A549 (cell line): ENCODE measurements at regions not wholly inside any gene's neighbourhood (a gene's known extent, or its start where the extent isn't known, plus 50 kb on each side); places are given as distances from the start of the nearest gene placed in this dataset.

Experiments used
- ATAC-seq, 2 experiments: fragments of 200-7000 bp in 1 of 2; fragments of >200 bp in 1 of 2; cut with Nextera tagmentation in 1 of 2; cut with Tn5 transposase in 1 of 2; 3 replicates each; pipeline versions ENCODE4 v1.8.0 to v1.9.1; 2018 to 2020; ENCODE audit warnings: mild to moderate bottlenecking in 1 of 2, moderate library complexity in 1 of 2
- CTCF ChIA-PET: fragments of 300-600 bp; sonication (Branson Sonifier 250); formaldehyde crosslinking; extraction: SDS; loops from one replicate; lab custom pipeline; 2021; ENCODE audit warnings: antibody characterized with exemption, inconsistent platforms; lab: Yijun Ruan, JAX
- POLR2A ChIA-PET: fragments of 350-600 bp; formaldehyde crosslinking; extraction: SDS; loops from one replicate; lab custom pipeline; 2021; ENCODE audit warnings: antibody characterized with exemption, inconsistent platforms; lab: Yijun Ruan, JAX
- DNase-seq, 2 experiments: peaks; one replicate each; pipeline versions ENCODE4 v3.0.0 to v3.0.0-alpha.2; 2011 to 2016; ENCODE audit warnings: low read depth in 1 of 2, low spot score in 1 of 2
- FAIRE-seq: peaks from 2 replicates; lab custom pipeline; 2011; peaks lifted over from hg19 to GRCh38; lab: Jason Lieb, UNC
- H3K27ac ChIP-seq, 2 experiments: fragments of >200 bp; sonication (Bioruptor Twin); formaldehyde crosslinking; 3 replicates each; pipeline ENCODE4 v1.5.1; 2016 to 2017
- H3K4me1 ChIP-seq: fragments of >200 bp; sonication (Bioruptor Twin); formaldehyde crosslinking; 3 replicates; pipeline ENCODE4 v1.6.1; 2016
- H3K4me2 ChIP-seq: fragments of >200 bp; sonication (Bioruptor Twin); formaldehyde crosslinking; 3 replicates; pipeline ENCODE4 v1.6.1; 2016
- H3K4me3 ChIP-seq: fragments of >200 bp; sonication (Bioruptor Twin); formaldehyde crosslinking; 3 replicates; pipeline ENCODE4 v1.5.1; 2016
- H3K9me3 ChIP-seq: fragments of >200 bp; sonication (Bioruptor Twin); formaldehyde crosslinking; 3 replicates; pipeline ENCODE4 v1.6.1; 2016
- BHLHE40 ChIP-seq: IDR thresholded peaks from 2 replicates; pipeline ENCODE4 v1.6.1; 2012; ENCODE audit warnings: low read depth, low read length, inconsistent platforms
- CBX8 ChIP-seq: fragments of 200-600 bp; sonication (generic); IDR thresholded peaks from 2 replicates; pipeline ENCODE4 v1.6.1; 2016
- ESRRA ChIP-seq: fragments of 150-350 bp; IDR thresholded peaks from 2 replicates; pipeline ENCODE4 v1.6.1; 2014; ENCODE audit warnings: mild to moderate bottlenecking, low read length, borderline replicate concordance
- FOSB ChIP-seq: fragments of 250-450 bp; sonication (Bioruptor Pico); IDR thresholded peaks from 2 replicates; pipeline ENCODE4 v1.5.0; 2020; ENCODE audit warnings: mild to moderate bottlenecking, moderate library complexity
- FOXS1 ChIP-seq: fragments of 250-450 bp; sonication (Bioruptor Pico); IDR thresholded peaks from 2 replicates; pipeline ENCODE4 v1.5.0; 2020; ENCODE audit warnings: mild to moderate bottlenecking, moderate library complexity
- HDAC2 ChIP-seq: fragments of 200-600 bp; sonication (generic); IDR thresholded peaks from 2 replicates; pipeline ENCODE4 v1.6.1; 2016
- HEYL ChIP-seq: fragments of 250-450 bp; sonication (Bioruptor Pico); IDR thresholded peaks from 2 replicates; pipeline ENCODE4 v1.8.0; 2021; ENCODE audit warnings: mild to moderate bottlenecking, moderate library complexity
- HOXB5 ChIP-seq: fragments of 250-450 bp; sonication (Bioruptor Pico); IDR thresholded peaks from 2 replicates; pipeline ENCODE4 v1.5.0; 2020; ENCODE audit warnings: mild to moderate bottlenecking, moderate library complexity
- JUNB ChIP-seq: fragments of >200 bp; sonication (Bioruptor Twin); formaldehyde crosslinking; IDR thresholded peaks from 2 replicates; pipeline ENCODE4 v1.6.1; 2016
- KDM1A ChIP-seq: fragments of 200-600 bp; sonication (generic); IDR thresholded peaks from 2 replicates; pipeline ENCODE4 v1.6.1; 2016; ENCODE audit warnings: low read depth, mild to moderate bottlenecking
- MYC ChIP-seq: IDR thresholded peaks from 2 replicates; pipeline ENCODE4 v1.6.1; 2012; ENCODE audit warnings: mild to moderate bottlenecking, inconsistent platforms, low read length, improper control_type of control experiment, borderline replicate concordance
- NFE2L2 ChIP-seq: fragments of 150-350 bp; conservative IDR thresholded peaks from 2 replicates; pipeline ENCODE4 v1.6.1; 2014; ENCODE audit warnings: low read length
- NPAS2 ChIP-seq: fragments of 250-450 bp; sonication (Bioruptor Pico); IDR thresholded peaks from 2 replicates; pipeline ENCODE4 v1.8.0; 2022; ENCODE audit warnings: mild to moderate bottlenecking, moderate library complexity, borderline replicate concordance
- NR3C1 ChIP-seq: fragments of >200 bp; sonication (Bioruptor Twin); formaldehyde crosslinking; IDR thresholded peaks from 3 replicates; pipeline ENCODE4 v1.6.1; 2017
- RAD21 ChIP-seq, 2 experiments: fragments of >200 bp in 1 of 2; sonication (Bioruptor Twin) in 1 of 2; formaldehyde crosslinking in 1 of 2; IDR thresholded peaks in 1 of 2; conservative IDR thresholded peaks in 1 of 2; 2 replicates in 1 of 2; 3 replicates in 1 of 2; pipeline ENCODE4 v1.6.1; 2012 to 2018; ENCODE audit warnings: inconsistent platforms in 1 of 2
- RCOR1 ChIP-seq: fragments of 150-350 bp; IDR thresholded peaks from 2 replicates; pipeline ENCODE4 v1.6.1; 2014; ENCODE audit warnings: antibody characterized with exemption, low read length, low read depth
- SREBF2 ChIP-seq: fragments of 450-650 bp; IDR thresholded peaks from 2 replicates; pipeline ENCODE4 v1.6.1; 2014; ENCODE audit warnings: mild to moderate bottlenecking, moderate library complexity
- TFCP2L1 ChIP-seq: fragments of 250-450 bp; sonication (Bioruptor Pico); IDR thresholded peaks from 2 replicates; pipeline ENCODE4 v1.5.0; 2021; ENCODE audit warnings: mild to moderate bottlenecking
- TP53 ChIP-seq: fragments of 250-450 bp; sonication (Bioruptor Pico); IDR thresholded peaks from 2 replicates; pipeline ENCODE4 v1.5.0; 2021; ENCODE audit warnings: mild to moderate bottlenecking, moderate library complexity
- ZC3H11A ChIP-seq: fragments of 450-650 bp; IDR thresholded peaks from 2 replicates; pipeline ENCODE4 v1.6.1; 2014; ENCODE audit warnings: antibody characterized with exemption, mild to moderate bottlenecking
- ZNF302 ChIP-seq: fragments of 250-450 bp; sonication (Bioruptor Pico); IDR thresholded peaks from 2 replicates; pipeline ENCODE4 v1.9.0; 2021; ENCODE audit warnings: inconsistent platforms, mild to moderate bottlenecking, moderate library complexity
- ZSCAN20 ChIP-seq: fragments of 250-450 bp; sonication (Bioruptor Pico); IDR thresholded peaks from 2 replicates; pipeline ENCODE4 v1.8.0; 2022; ENCODE audit warnings: mild to moderate bottlenecking, moderate library complexity
- WGBS: methylation state at CpG from one replicate; pipeline ENCODE4 v1.1.6; 2017; ENCODE audit errors: missing lambda C conversion rate; 5-methylcytosine and 5-hydroxymethylcytosine counted together
- TF ChIP-seq, protein P1 (sequence below): IDR thresholded peaks from 2 replicates; pipeline ENCODE4 v1.6.1; 2012
- TF ChIP-seq, protein P2 (sequence below): IDR thresholded peaks from 2 replicates; pipeline ENCODE4 v1.6.1; 2012
- TF ChIP-seq, protein P3 (sequence below): fragments of >200 bp; sonication (Bioruptor Twin); formaldehyde crosslinking; IDR thresholded peaks from 3 replicates; pipeline ENCODE4 v1.6.1; 2016
- TF ChIP-seq, protein P4 (sequence below): fragments of 200-600 bp; sonication (generic); IDR thresholded peaks from 2 replicates; pipeline ENCODE4 v1.6.1; 2016; ENCODE audit warnings: antibody characterized with exemption, mild to moderate bottlenecking, moderate library complexity
- TF ChIP-seq, protein P5 (sequence below): IDR thresholded peaks from 2 replicates; pipeline ENCODE4 v1.6.1; 2012; ENCODE audit warnings: low read depth, borderline replicate concordance

DNA sequence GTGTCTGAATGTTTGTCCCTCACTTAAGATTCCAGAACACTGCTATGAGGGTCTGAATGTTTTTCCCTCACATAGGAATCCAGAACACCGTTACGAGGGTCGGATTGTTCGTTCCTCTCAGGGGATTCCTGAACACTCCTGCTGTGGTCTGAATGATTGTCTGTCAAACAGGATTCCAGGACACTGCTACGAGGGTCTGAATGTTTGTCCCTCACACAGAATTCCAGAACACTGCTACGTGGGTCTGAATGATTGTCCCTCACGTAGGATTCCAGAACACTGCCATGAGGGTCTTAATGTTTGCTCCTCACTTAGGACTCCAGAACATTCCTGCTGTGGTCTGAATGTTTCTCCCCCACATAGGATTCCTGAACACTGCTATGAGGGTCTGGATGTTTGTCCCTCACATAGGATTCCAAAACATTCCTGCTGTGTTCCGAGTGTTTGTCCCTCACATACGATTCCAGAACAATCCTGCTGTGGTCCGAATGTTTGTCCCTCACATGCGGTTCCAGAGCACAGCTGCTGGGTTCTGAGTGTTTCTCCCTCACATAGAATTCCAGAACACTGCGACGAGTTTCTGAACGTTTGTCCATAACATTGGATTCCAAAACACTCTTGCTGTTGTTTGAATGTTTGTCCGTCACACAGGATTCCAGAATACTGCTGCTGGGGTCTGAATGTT, 199.5 kb downstream of the FOXD4L6 start:
- no peak for DNase-seq
- POLR2A ChIA-PET: no interaction called here
- no peak overlapping the region for H3K4me2 ChIP-seq
- H3K9me3 ChIP-seq: peaks cover 75% of the 10 kb centered on the region
- H3K4me1 ChIP-seq: no peaks in the 10 kb centered on the region
- ATAC-seq: no peak
- no peak overlapping the region for H3K4me3 ChIP-seq
- CTCF ChIA-PET: no interaction called here
- no peak for FAIRE-seq
- no peak overlapping the region for H3K27ac ChIP-seq
- WGBS: 21% methylated on average over 15 of the region's 15 CpGs
- no peak for TF ChIP-seq JUNB
- TF ChIP-seq KDM1A: no peak
- no peak for TF ChIP-seq ZSCAN20
- TF ChIP-seq, protein P1, sequence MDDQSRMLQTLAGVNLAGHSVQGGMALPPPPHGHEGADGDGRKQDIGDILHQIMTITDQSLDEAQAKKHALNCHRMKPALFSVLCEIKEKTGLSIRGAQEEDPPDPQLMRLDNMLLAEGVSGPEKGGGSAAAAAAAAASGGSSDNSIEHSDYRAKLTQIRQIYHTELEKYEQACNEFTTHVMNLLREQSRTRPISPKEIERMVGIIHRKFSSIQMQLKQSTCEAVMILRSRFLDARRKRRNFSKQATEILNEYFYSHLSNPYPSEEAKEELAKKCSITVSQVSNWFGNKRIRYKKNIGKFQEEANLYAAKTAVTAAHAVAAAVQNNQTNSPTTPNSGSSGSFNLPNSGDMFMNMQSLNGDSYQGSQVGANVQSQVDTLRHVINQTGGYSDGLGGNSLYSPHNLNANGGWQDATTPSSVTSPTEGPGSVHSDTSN: no peak
- TF ChIP-seq HEYL: no peak
- TF ChIP-seq FOSB (CRISPR knock-in tag): no peak
- no peak for TF ChIP-seq NPAS2 (CRISPR knock-in tag)
- TF ChIP-seq HOXB5 (CRISPR knock-in tag): no peak
- TF ChIP-seq RCOR1: no peak
- TF ChIP-seq ZC3H11A: no peak
- TF ChIP-seq RAD21 (conservative IDR thresholded peaks at IDR 0.05 in 1 of 2, IDR thresholded peaks at IDR 0.05 in 1 of 2): no peak
- TF ChIP-seq, protein P2, sequence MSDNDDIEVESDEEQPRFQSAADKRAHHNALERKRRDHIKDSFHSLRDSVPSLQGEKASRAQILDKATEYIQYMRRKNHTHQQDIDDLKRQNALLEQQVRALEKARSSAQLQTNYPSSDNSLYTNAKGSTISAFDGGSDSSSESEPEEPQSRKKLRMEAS: no peak
- no peak for TF ChIP-seq ESRRA
- no peak for TF ChIP-seq NFE2L2
- no peak for TF ChIP-seq ZNF302 (CRISPR knock-in tag)

DNA sequence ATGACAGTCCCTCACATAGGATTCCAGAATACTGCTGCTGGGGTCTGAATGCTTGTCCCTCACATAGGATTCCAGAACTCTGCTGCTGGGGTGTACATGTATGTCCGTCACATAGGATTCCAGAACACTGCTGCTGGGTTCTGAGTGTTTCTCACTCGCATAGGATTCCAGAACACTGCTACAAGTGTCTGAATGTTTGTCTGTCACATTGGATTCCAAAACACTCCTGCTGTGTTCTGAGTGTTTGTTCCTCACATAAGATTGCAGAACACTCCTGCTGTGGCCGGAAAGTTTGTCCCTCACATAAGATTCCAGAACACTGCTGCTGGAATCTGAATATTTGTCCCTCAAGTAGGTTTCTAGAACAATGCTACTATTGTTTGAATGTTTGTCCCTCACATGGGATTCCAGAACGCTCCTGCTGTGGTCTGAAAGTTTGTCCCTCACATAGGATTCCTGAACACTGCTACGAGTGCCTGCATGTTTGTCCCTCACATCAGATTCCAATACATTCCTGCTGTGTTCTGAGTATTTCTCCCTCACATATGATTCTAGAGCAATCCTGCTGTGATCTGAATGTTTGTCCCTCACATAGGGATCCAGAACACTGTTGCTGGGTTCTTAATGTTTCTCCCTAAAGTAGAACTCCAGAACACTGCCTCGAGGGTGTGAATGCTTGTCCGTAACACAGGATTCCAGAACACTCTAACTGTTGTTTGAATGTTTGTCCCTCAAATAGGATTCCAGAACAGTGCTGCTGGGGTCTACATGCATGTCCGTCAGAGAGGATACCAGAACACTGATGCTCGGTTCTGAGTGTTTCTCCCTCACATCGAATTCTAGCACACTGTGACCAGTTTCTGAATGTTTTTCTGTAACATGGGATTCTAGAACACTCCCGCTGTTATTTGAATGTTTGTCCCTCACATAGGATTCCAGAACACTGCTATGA, 200.4 kb downstream of the FOXD4L6 start:
- Histone ChIP-seq H3K4me3 (no peak overlapping the region), H3K4me2 (no peak overlapping the region), H3K9me3 (peaks cover 79% of the 10 kb centered on the region), H3K4me1 (no peaks in the 10 kb centered on the region), H3K27ac (no peak overlapping the region)
- DNase-seq (no peak), ATAC-seq (no peak), FAIRE-seq (no peak)
- POLR2A ChIA-PET: no interaction called here
- 12% methylated on average over 11 of the region's 11 CpGs for WGBS
- CTCF ChIA-PET: no interaction called here
- no peak for TF ChIP-seq HDAC2
- no peak for TF ChIP-seq MYC
- no peak for TF ChIP-seq JUNB
- TF ChIP-seq CBX8: peak; percentile 18; the same call in 1 of the 2 replicates

DNA sequence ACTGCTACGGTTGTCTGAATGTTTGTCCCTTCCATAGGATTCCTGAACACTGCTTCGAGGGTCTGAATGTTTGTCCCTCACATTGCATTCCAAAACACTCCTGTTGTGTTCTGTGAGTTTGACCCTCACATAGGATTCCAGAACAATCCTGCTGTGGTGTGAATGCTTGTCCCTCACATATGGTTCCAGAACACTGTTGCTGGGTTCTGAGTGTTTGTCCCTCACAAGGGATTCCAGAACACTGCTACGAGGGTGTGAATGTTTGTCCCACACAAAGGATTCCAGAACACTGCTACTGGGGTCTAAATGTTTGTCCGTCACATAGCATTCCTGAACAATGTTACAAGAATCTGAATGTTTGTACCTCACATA, 201.2 kb downstream of the FOXD4L6 start:
- Histone ChIP-seq H3K9me3 (peaks cover 83% of the 10 kb centered on the region), H3K4me3 (no peak overlapping the region), H3K27ac (no peak overlapping the region), H3K4me1 (no peaks in the 10 kb centered on the region), H3K4me2 (no peak overlapping the region)
- FAIRE-seq (no peak), ATAC-seq (no peak), DNase-seq (no peak)
- POLR2A ChIA-PET: no interaction called here
- WGBS: 9% methylated on average over 4 of the region's 4 CpGs
- CTCF ChIA-PET: no interaction called here
- TF ChIP-seq ZSCAN20 (no peak), FOXS1 (CRISPR knock-in tag) (no peak), BHLHE40 (no peak), JUNB (no peak), ZC3H11A (no peak), NPAS2 (CRISPR knock-in tag) (no peak), KDM1A (no peak), CBX8 (no peak), TP53 (CRISPR knock-in tag) (no peak), TFCP2L1 (CRISPR knock-in tag) (no peak), FOSB (CRISPR knock-in tag) (no peak), NR3C1 (no peak), SREBF2 (no peak), ESRRA (no peak)
- TF ChIP-seq, protein P3, sequence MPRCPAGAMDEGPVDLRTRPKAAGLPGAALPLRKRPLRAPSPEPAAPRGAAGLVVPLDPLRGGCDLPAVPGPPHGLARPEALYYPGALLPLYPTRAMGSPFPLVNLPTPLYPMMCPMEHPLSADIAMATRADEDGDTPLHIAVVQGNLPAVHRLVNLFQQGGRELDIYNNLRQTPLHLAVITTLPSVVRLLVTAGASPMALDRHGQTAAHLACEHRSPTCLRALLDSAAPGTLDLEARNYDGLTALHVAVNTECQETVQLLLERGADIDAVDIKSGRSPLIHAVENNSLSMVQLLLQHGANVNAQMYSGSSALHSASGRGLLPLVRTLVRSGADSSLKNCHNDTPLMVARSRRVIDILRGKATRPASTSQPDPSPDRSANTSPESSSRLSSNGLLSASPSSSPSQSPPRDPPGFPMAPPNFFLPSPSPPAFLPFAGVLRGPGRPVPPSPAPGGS: no peak
- TF ChIP-seq, protein P4, sequence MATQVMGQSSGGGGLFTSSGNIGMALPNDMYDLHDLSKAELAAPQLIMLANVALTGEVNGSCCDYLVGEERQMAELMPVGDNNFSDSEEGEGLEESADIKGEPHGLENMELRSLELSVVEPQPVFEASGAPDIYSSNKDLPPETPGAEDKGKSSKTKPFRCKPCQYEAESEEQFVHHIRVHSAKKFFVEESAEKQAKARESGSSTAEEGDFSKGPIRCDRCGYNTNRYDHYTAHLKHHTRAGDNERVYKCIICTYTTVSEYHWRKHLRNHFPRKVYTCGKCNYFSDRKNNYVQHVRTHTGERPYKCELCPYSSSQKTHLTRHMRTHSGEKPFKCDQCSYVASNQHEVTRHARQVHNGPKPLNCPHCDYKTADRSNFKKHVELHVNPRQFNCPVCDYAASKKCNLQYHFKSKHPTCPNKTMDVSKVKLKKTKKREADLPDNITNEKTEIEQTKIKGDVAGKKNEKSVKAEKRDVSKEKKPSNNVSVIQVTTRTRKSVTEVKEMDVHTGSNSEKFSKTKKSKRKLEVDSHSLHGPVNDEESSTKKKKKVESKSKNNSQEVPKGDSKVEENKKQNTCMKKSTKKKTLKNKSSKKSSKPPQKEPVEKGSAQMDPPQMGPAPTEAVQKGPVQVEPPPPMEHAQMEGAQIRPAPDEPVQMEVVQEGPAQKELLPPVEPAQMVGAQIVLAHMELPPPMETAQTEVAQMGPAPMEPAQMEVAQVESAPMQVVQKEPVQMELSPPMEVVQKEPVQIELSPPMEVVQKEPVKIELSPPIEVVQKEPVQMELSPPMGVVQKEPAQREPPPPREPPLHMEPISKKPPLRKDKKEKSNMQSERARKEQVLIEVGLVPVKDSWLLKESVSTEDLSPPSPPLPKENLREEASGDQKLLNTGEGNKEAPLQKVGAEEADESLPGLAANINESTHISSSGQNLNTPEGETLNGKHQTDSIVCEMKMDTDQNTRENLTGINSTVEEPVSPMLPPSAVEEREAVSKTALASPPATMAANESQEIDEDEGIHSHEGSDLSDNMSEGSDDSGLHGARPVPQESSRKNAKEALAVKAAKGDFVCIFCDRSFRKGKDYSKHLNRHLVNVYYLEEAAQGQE: no peak
- TF ChIP-seq, protein P5, sequence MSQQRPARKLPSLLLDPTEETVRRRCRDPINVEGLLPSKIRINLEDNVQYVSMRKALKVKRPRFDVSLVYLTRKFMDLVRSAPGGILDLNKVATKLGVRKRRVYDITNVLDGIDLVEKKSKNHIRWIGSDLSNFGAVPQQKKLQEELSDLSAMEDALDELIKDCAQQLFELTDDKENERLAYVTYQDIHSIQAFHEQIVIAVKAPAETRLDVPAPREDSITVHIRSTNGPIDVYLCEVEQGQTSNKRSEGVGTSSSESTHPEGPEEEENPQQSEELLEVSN: no peak
